AG09319 (cell line): ENCODE measurements at regions not wholly inside any gene's neighbourhood (a gene's known extent, or its start where the extent isn't known, plus 50 kb on each side); places are given as distances from the start of the nearest gene placed in this dataset.

Experiments used
- DNase-seq: peaks from one replicate; pipeline ENCODE4 v3.0.0-alpha.2; 2010; ENCODE audit warnings: low read depth; ENCODE audit errors: extremely low read depth
- TF ChIP-seq, protein P1 (sequence below): IDR thresholded peaks from 2 replicates; pipeline ENCODE4 v1.5.1; 2011; ENCODE audit warnings: low read depth, mild to moderate bottlenecking, inconsistent platforms, low read length, moderate library complexity

DNA sequence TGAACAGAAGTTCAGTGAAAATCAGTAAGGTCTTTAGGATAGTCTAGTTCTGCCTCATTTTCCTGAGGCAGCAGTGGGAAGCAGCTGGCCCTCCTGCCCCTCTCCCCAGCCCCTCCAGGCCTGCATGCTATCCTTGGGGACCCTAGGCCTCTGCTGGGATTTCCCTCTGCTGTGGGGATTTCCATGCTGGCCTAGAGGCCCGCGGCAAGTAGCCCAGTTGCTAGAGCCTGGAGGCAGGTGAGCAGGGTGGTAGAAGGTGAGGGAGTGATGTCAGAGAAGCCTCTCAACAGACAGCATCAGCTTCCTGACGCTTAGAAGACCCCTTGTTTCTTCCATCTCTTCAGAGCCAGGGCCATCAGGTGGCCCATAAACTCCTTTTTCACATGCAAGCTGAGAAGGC, 305.8 kb upstream of the THBS1 start:
- TF ChIP-seq, protein P1, sequence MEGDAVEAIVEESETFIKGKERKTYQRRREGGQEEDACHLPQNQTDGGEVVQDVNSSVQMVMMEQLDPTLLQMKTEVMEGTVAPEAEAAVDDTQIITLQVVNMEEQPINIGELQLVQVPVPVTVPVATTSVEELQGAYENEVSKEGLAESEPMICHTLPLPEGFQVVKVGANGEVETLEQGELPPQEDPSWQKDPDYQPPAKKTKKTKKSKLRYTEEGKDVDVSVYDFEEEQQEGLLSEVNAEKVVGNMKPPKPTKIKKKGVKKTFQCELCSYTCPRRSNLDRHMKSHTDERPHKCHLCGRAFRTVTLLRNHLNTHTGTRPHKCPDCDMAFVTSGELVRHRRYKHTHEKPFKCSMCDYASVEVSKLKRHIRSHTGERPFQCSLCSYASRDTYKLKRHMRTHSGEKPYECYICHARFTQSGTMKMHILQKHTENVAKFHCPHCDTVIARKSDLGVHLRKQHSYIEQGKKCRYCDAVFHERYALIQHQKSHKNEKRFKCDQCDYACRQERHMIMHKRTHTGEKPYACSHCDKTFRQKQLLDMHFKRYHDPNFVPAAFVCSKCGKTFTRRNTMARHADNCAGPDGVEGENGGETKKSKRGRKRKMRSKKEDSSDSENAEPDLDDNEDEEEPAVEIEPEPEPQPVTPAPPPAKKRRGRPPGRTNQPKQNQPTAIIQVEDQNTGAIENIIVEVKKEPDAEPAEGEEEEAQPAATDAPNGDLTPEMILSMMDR = no peak
- no peak for DNase-seq

DNA sequence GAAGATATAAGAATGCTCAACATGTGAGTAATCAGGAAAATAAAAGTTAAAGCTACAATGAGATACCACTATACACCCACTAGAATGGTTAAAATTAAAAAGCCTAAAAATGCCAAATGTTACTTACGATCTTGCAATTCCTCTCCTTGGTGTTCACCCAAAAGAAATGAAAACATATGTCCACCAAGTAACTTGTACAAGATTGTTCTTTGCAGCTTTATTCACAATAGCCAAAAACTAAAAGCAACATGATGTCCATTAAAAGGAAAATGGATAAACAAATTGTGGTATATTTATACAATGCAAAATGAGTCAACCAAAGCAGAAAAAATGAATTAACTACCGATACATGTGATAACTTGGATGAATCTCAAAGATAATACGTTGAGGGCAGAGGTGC, 301.6 kb upstream of the THBS1 start:
- DNase-seq = peak; percentile 79
- TF ChIP-seq, protein P1 = no peak

DNA sequence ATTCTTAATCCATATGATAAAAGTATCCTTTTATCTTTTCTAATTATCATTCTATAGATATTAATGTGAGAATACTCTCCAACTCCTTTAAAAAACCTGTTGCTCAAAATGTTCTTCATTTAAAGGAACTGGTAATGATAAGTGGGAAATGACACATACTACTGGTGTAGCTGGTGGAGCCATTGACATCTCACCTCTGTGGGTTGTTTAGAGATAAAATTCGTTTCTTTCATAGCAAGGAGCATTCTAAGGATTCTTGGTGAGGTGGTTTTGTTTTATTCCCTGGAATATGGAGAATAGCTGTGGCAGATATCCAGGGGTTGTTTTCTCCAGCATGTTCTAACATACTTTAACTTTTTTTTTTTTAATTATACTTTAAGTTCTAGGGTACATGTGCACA, 299.8 kb upstream of the THBS1 start:
- TF ChIP-seq, protein P1 = no peak
- DNase-seq = no peak

DNA sequence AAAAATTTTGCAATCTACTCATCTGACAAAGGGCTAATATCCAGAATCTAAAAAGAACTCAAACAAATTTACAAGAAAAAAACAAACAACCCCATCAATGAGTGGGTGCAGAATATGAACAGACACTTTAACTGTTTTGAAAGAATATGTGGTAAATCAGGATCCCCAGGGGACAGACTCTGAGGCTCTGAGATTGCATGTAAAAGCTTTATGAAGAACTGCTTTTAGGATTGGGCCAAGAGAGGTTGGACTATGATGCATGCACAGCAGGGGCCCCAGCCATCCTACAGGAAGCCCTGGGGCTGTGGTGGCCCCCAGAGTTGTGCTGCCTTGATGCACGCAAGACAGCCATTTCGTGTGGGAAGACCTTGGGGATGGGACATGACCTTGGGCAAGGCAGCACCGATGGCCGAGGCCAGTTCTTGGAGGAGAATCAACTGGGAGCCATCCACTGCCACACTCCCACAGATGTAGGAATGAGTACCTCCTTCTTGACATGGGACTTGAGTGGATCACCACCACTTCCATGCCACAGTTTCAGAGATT, 298.1 kb upstream of the THBS1 start:
- TF ChIP-seq, protein P1 = no peak
- no peak for DNase-seq

DNA sequence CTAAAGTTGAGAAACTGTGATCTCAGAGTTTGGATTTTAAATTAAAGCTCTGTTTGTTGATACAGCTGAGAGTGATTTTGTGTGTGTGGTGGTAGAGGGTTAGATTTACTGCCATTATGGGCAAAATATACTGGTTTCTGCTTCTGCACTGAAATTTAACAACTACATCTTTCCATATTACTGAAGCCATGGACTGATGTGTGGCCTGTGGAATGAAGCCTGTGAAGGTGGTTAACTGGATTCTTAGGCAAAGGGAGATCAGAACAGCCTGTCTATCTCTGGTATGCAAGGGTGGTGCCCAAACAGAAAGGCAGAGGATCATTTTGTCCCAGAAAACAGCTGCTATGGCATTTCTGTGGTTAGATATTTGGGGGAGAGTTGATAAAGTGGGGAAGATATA, 297.3 kb upstream of the THBS1 start:
- TF ChIP-seq, protein P1 = no peak
- no peak for DNase-seq

DNA sequence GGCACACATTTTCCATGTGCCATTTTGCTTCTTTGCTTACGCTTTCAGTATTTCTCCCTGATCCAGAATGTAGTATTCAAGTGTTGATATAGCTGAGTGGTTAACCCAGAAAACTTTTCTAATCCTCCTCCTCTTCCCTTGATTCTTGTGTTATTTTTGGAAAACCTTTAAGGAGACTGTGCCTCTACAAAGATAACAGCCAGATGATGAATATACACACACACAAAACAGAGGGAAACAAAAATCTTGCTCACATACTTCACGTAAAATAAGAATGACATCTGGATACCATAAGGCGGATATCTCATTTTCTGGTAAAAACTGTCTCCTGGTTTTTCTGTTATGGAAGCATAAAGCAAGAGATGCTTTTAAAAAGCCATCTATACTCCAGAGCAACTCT, 295.8 kb upstream of the THBS1 start:
- TF ChIP-seq, protein P1 = no peak
- no peak for DNase-seq

DNA sequence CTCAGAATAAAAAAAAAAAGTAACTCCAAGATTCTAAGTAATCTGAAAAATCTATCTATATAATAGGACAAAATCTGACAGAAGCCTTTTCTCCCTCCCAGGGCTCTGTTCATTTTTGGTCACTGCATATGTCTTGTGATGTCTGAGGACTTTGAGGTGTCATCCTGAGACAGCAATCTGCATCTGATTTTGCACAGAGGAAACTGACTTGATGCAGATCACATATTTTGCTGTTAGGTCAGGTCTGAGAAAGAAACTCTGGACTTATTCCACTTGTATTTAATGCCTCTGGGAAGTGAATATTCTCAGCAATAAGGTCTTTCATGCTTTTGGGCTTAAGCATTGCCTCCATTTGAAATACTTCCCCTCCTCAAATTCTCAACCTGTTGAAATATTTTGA, 295.2 kb upstream of the THBS1 start:
- DNase-seq = no peak
- TF ChIP-seq, protein P1 = no peak
